HUES6 (cell line): ENCODE measurements at regions not wholly inside any gene's neighbourhood (a gene's known extent, or its start where the extent isn't known, plus 50 kb on each side); places are given as distances from the start of the nearest gene placed in this dataset.
"Not testable (repeated sequence)": the region's sequence is repeated elsewhere in the genome, so short reads cannot be mapped to it uniquely, and the experiment has no call there.

Experiments
- H3K27ac ChIP-seq: 2 replicates; pipeline ENCODE4 v1.7.0; 2013; ENCODE audit warnings: low read depth, mild to moderate bottlenecking, low read length, inconsistent platforms
- H3K27me3 ChIP-seq: 2 replicates; pipeline ENCODE4 v1.6.1; 2013; ENCODE audit warnings: low read length; ENCODE audit not compliant: control insufficient read depth, insufficient read depth
- H3K36me3 ChIP-seq: 2 replicates; pipeline ENCODE4 v1.6.1; 2013; ENCODE audit warnings: low read length; ENCODE audit not compliant: control insufficient read depth, insufficient read depth
- H3K4me1 ChIP-seq: 2 replicates; pipeline ENCODE4 v1.6.1; 2013; ENCODE audit warnings: low read length; ENCODE audit not compliant: control insufficient read depth, insufficient read depth
- H3K4me3 ChIP-seq: 2 replicates; pipeline ENCODE4 v1.5.1; 2013; ENCODE audit warnings: low read depth, low read length
- H3K9ac ChIP-seq: one replicate; pipeline ENCODE4 v1.6.1; 2013; ENCODE audit warnings: mild to moderate bottlenecking, low read length
- H3K9me3 ChIP-seq: 2 replicates; pipeline ENCODE4 v1.6.1; 2013; ENCODE audit warnings: low read depth, low read length; ENCODE audit not compliant: control insufficient read depth, insufficient read depth

GRCh38 chr10:9260690-9261089 lies 1206.2 kb downstream of the GATA3 start:
- Histone ChIP-seq H3K4me1 (no peaks in the 10 kb centered on the region), H3K36me3 (no peaks in the 10 kb centered on the region), H3K9me3 (no peaks in the 10 kb centered on the region), H3K4me3 (no peak overlapping the region), H3K27me3 (no peaks in the 10 kb centered on the region), H3K9ac (no peak overlapping the region), H3K27ac (no peak overlapping the region)

GRCh38 chr10:9262770-9263169 lies 1208.3 kb downstream of the GATA3 start:
- no peak overlapping the region for H3K4me3 ChIP-seq
- no peaks in the 10 kb centered on the region for H3K4me1 ChIP-seq
- no peaks in the 10 kb centered on the region for H3K9me3 ChIP-seq
- H3K36me3 ChIP-seq: no peaks in the 10 kb centered on the region
- H3K27me3 ChIP-seq: no peaks in the 10 kb centered on the region
- no peak overlapping the region for H3K9ac ChIP-seq
- no peak overlapping the region for H3K27ac ChIP-seq

- Histone ChIP-seq H3K27ac (no peak overlapping the region), H3K9ac (no peak overlapping the region), H3K36me3 (no peaks in the 10 kb centered on the region), H3K4me3 (no peak overlapping the region), H3K4me1 (no peaks in the 10 kb centered on the region), H3K9me3 (no peaks in the 10 kb centered on the region), H3K27me3 (no peaks in the 10 kb centered on the region)
Measured at GRCh38 chr10:9268176-9268575, 1213.7 kb downstream of the GATA3 start.

- H3K36me3 ChIP-seq, H3K4me1 ChIP-seq, H3K27me3 ChIP-seq, H3K27ac ChIP-seq, H3K4me3 ChIP-seq, H3K9ac ChIP-seq, H3K9me3 ChIP-seq: not testable (repeated sequence)
Measured at GRCh38 chr10:9273126-9273833, 1218.8 kb downstream of the GATA3 start.

GRCh38 chr10:9274206-9274755 lies 1219.8 kb downstream of the GATA3 start:
- H3K9me3 ChIP-seq: no peaks in the 10 kb centered on the region
- no peak overlapping the region for H3K4me3 ChIP-seq
- no peaks in the 10 kb centered on the region for H3K4me1 ChIP-seq
- H3K27me3 ChIP-seq: no peaks in the 10 kb centered on the region
- no peaks in the 10 kb centered on the region for H3K36me3 ChIP-seq
- no peak overlapping the region for H3K27ac ChIP-seq
- no peak overlapping the region for H3K9ac ChIP-seq

GRCh38 chr10:9275861-9276260 lies 1221.4 kb downstream of the GATA3 start:
- Histone ChIP-seq H3K27me3 (no peaks in the 10 kb centered on the region), H3K9ac (no peak overlapping the region), H3K4me3 (no peak overlapping the region)

GRCh38 chr10:9285690-9286089 lies 1231.2 kb downstream of the GATA3 start:
- no peaks in the 10 kb centered on the region for H3K9me3 ChIP-seq
- no peak overlapping the region for H3K4me3 ChIP-seq
- H3K9ac ChIP-seq: no peak overlapping the region
- no peaks in the 10 kb centered on the region for H3K36me3 ChIP-seq
- no peak overlapping the region for H3K27ac ChIP-seq
- H3K4me1 ChIP-seq: no peaks in the 10 kb centered on the region
- H3K27me3 ChIP-seq: no peaks in the 10 kb centered on the region

More at GRCh38 chr10:9275861-9276260, 1221.4 kb downstream of the GATA3 start:
- Histone ChIP-seq H3K4me1 (no peaks in the 10 kb centered on the region), H3K9me3 (no peaks in the 10 kb centered on the region), H3K27ac (no peak overlapping the region), H3K36me3 (no peaks in the 10 kb centered on the region)

- Histone ChIP-seq H3K27ac (no peak overlapping the region), H3K36me3 (no peaks in the 10 kb centered on the region), H3K4me3 (no peak overlapping the region), H3K27me3 (no peaks in the 10 kb centered on the region), H3K4me1 (peaks cover 4% of the 10 kb centered on the region; the same call in 1 of the 2 replicates), H3K9me3 (no peaks in the 10 kb centered on the region), H3K9ac (no peak overlapping the region)
Measured at GRCh38 chr10:9289811-9290210, 1235.3 kb downstream of the GATA3 start.

- H3K9me3 ChIP-seq: no peaks in the 10 kb centered on the region
- H3K27me3 ChIP-seq: no peaks in the 10 kb centered on the region
- H3K9ac ChIP-seq: no peak overlapping the region
- no peaks in the 10 kb centered on the region for H3K36me3 ChIP-seq
- H3K4me3 ChIP-seq: no peak overlapping the region
- peaks cover 8% of the 10 kb centered on the region; the same call in 1 of the 2 replicates for H3K4me1 ChIP-seq
- H3K27ac ChIP-seq: no peak overlapping the region
Measured at GRCh38 chr10:9291081-9291480, 1236.6 kb downstream of the GATA3 start.

- no peak overlapping the region for H3K9ac ChIP-seq
- no peak overlapping the region for H3K4me3 ChIP-seq
- peaks cover 8% of the 10 kb centered on the region; the same call in 1 of the 2 replicates for H3K4me1 ChIP-seq
- no peaks in the 10 kb centered on the region for H3K9me3 ChIP-seq
- no peaks in the 10 kb centered on the region for H3K27me3 ChIP-seq
- H3K36me3 ChIP-seq: no peaks in the 10 kb centered on the region
- no peak overlapping the region for H3K27ac ChIP-seq
Measured at GRCh38 chr10:9294132-9294663, 1239.7 kb downstream of the GATA3 start.

GRCh38 chr10:9294865-9295264 lies 1240.4 kb downstream of the GATA3 start:
- Histone ChIP-seq H3K4me1 (peaks cover 8% of the 10 kb centered on the region; the same call in 1 of the 2 replicates), H3K4me3 (no peak overlapping the region), H3K27ac (no peak overlapping the region)

More at GRCh38 chr10:9294865-9295264, 1240.4 kb downstream of the GATA3 start:
- Histone ChIP-seq H3K9ac (no peak overlapping the region), H3K36me3 (no peaks in the 10 kb centered on the region), H3K9me3 (no peaks in the 10 kb centered on the region), H3K27me3 (no peaks in the 10 kb centered on the region)
